Endodermal cell (in vitro differentiated cells): ENCODE measurements at regions not wholly inside any gene's neighbourhood (a gene's known extent, or its start where the extent isn't known, plus 50 kb on each side); places are given as distances from the start of the nearest gene placed in this dataset.

Experiments used
- DNase-seq: peaks from one replicate; pipeline ENCODE4 v3.0.0-alpha.2; 2017
- H3K27ac ChIP-seq: 2 replicates; pipeline ENCODE4 v1.5.1; 2013; ENCODE audit warnings: mild to moderate bottlenecking, low read depth, low read length, moderate library complexity
- H3K27me3 ChIP-seq: 2 replicates; pipeline ENCODE4 v1.6.1; 2013; ENCODE audit warnings: mild to moderate bottlenecking, low read length, moderate library complexity; ENCODE audit not compliant: insufficient read depth, control insufficient read depth, poor library complexity, severe bottlenecking
- H3K36me3 ChIP-seq: 2 replicates; pipeline ENCODE4 v1.7.0; 2013; ENCODE audit warnings: mild to moderate bottlenecking, low read length, moderate library complexity; ENCODE audit not compliant: control insufficient read depth, insufficient read depth
- H3K4me1 ChIP-seq: one replicate; pipeline ENCODE4 v1.7.0; 2013; ENCODE audit warnings: low read length; ENCODE audit not compliant: control insufficient read depth, insufficient read depth
- H3K4me3 ChIP-seq: 2 replicates; pipeline ENCODE4 v1.5.1; 2013; ENCODE audit warnings: mild to moderate bottlenecking, low read length, moderate library complexity
- H3K9ac ChIP-seq: 2 replicates; pipeline ENCODE4 v1.6.1; 2013; ENCODE audit warnings: mild to moderate bottlenecking, low read length, moderate library complexity; ENCODE audit not compliant: poor library complexity, severe bottlenecking; ENCODE audit errors: extremely low read depth
- H3K9me3 ChIP-seq: 2 replicates; pipeline ENCODE4 v1.6.1; 2013; ENCODE audit warnings: mild to moderate bottlenecking, low read length, moderate library complexity; ENCODE audit not compliant: control insufficient read depth
- H3K27ac Mint-ChIP-seq: 2 replicates; pipeline ENCODE4 v1.8.0; 2020; ENCODE audit warnings: mixed read lengths
- H3K27me3 Mint-ChIP-seq: 2 replicates; pipeline ENCODE4 v1.8.0; 2021; ENCODE audit warnings: mild to moderate bottlenecking, mixed read lengths; ENCODE audit not compliant: insufficient read depth
- H3K36me3 Mint-ChIP-seq: 2 replicates; pipeline ENCODE4 v1.8.0; 2020; ENCODE audit warnings: low read depth, mixed read lengths
- H3K4me1 Mint-ChIP-seq: 2 replicates; pipeline ENCODE4 v1.8.0; 2020; ENCODE audit warnings: mixed read lengths
- H3K4me3 Mint-ChIP-seq: 2 replicates; pipeline ENCODE4 v1.8.0; 2020; ENCODE audit warnings: mild to moderate bottlenecking, moderate library complexity, mixed read lengths
- H3K9me3 Mint-ChIP-seq: 2 replicates; pipeline ENCODE4 v1.8.0; 2020; ENCODE audit warnings: mild to moderate bottlenecking, mixed read lengths
- CTCF ChIP-seq: fragments of 200-600 bp; sonication (generic); conservative IDR thresholded peaks from 2 replicates; pipeline ENCODE4 v1.5.0; 2021; ENCODE audit warnings: antibody characterized with exemption, mild to moderate bottlenecking
- WGBS, 2 experiments: methylation state at CpG; one replicate each; pipeline versions ENCODE4 v1.1.5 to v1.1.7; 2013; ENCODE audit warnings: missing lambda C conversion rate in 2 of 2, mixed read lengths in 1 of 2; ENCODE audit not compliant: insufficient coverage in 1 of 2, insufficient read length in 1 of 2; 5-methylcytosine and 5-hydroxymethylcytosine counted together

GRCh38 chr10:130455791-130456190 is 319.6 kb downstream of the GLRX3 start:
- no peaks in the 10 kb centered on the region for H3K9me3 Mint-ChIP-seq
- peaks cover 16% of the 10 kb centered on the region for H3K27me3 Mint-ChIP-seq
- H3K36me3 Mint-ChIP-seq: no peaks in the 10 kb centered on the region
- Histone ChIP-seq H3K4me3 (no peak overlapping the region), H3K36me3 (no peaks in the 10 kb centered on the region), H3K27me3 (peaks cover 7% of the 10 kb centered on the region), H3K9ac (no peak overlapping the region), H3K9me3 (no peaks in the 10 kb centered on the region), H3K4me1 (no peaks in the 10 kb centered on the region), H3K27ac (no peak overlapping the region)
- no peak for DNase-seq
- WGBS, 2 experiments: 94% methylated on average over 6 to 7 of the region's 7 CpGs
- H3K27ac Mint-ChIP-seq: no peak overlapping the region
- no peak for TF ChIP-seq CTCF
- no peaks in the 10 kb centered on the region for H3K4me1 Mint-ChIP-seq
- H3K4me3 Mint-ChIP-seq: no peak overlapping the region

- Mint-ChIP-seq H3K9me3 (no peaks in the 10 kb centered on the region), H3K27ac (no peak overlapping the region), H3K4me3 (no peak overlapping the region), H3K4me1 (no peaks in the 10 kb centered on the region), H3K36me3 (no peaks in the 10 kb centered on the region), H3K27me3 (peaks cover 12% of the 10 kb centered on the region)
- no peak overlapping the region for H3K9ac ChIP-seq
- H3K9me3 ChIP-seq: no peaks in the 10 kb centered on the region
- TF ChIP-seq CTCF: no peak
- H3K36me3 ChIP-seq: no peaks in the 10 kb centered on the region
- peaks cover 7% of the 10 kb centered on the region for H3K27me3 ChIP-seq
- no peak overlapping the region for H3K27ac ChIP-seq
- no peak for DNase-seq
- 87 to 88% methylated on average over 6 of the region's 6 CpGs for WGBS, 2 experiments
- no peak overlapping the region for H3K4me3 ChIP-seq
- no peaks in the 10 kb centered on the region for H3K4me1 ChIP-seq
Measured at GRCh38 chr10:130456616-130457015, 320.4 kb downstream of the GLRX3 start.

- no peaks in the 10 kb centered on the region for H3K36me3 ChIP-seq
- Mint-ChIP-seq H3K27ac (no peak overlapping the region), H3K36me3 (no peaks in the 10 kb centered on the region), H3K4me3 (no peak overlapping the region), H3K4me1 (no peaks in the 10 kb centered on the region), H3K9me3 (no peaks in the 10 kb centered on the region), H3K27me3 (peaks cover 7% of the 10 kb centered on the region)
- H3K4me3 ChIP-seq: no peak overlapping the region
- H3K9ac ChIP-seq: no peak overlapping the region
- H3K9me3 ChIP-seq: no peaks in the 10 kb centered on the region
- no peaks in the 10 kb centered on the region for H3K27me3 ChIP-seq
- H3K27ac ChIP-seq: no peak overlapping the region
- no peaks in the 10 kb centered on the region for H3K4me1 ChIP-seq
- no peak for DNase-seq
- 82 to 88% methylated on average over 2 to 4 of the region's 4 CpGs for WGBS, 2 experiments
- TF ChIP-seq CTCF: no peak
Measured at GRCh38 chr10:130458509-130458908, 322.3 kb downstream of the GLRX3 start.
